RPMI8226 (cell line): ENCODE measurements at regions not wholly inside any gene's neighbourhood (a gene's known extent, or its start where the extent isn't known, plus 50 kb on each side); places are given as distances from the start of the nearest gene placed in this dataset.

Experiments
- DNase-seq: peaks from one replicate; pipeline ENCODE4 v3.0.0-alpha.2; 2015

DNA sequence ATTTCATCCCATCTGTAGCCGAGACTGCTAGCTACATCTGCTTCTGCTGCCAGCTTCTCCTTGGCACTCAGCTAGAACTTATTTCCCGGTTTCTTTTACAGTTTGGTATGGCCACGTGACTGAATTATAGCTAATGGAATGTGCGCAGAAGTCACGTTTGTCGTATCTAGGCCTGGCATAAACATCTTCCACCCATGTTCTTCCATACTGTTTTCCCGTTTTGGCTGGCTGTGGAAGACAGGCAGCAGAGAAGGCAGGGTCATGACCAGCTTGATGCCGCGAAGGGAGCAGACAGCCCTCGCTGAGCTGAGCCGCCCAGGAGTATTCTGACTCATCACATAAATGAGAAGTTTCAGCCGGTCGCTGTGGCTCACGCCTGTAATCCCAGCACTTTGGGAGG is 186.7 kb downstream of the RFC3 start:
- no peak for DNase-seq

- no peak for DNase-seq
Observed at GRCh38 chr13:34006011-34006410, 188.1 kb downstream of the RFC3 start.

- no peak for DNase-seq
Observed at GRCh38 chr13:34011552-34012085, 193.7 kb downstream of the RFC3 start.

GRCh38 chr13:34012382-34012781 is 194.4 kb downstream of the RFC3 start:
- DNase-seq = no peak

GRCh38 chr13:34013061-34013460 is 195.1 kb downstream of the RFC3 start:
- no peak for DNase-seq

- DNase-seq = no peak
Observed at GRCh38 chr13:34017231-34017630, 199.3 kb downstream of the RFC3 start.

DNA sequence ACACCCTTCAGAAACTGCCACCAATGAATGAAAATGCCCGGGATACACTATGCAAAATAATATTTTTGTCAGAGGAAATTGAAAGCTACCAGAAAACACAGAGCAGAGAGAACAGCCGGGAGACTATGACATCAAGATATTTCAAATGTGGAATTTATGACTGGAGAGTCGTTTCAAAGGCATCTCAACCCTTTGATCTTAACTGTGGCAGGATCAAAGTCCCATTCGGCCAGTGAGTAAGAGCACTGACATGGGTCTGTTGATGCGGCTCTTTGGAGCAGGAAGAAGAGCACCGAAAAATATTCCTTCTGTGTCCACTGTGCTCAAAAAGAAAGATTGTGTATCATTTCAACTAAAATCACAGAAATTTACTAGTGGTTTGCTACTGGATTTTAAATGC is 201.9 kb downstream of the RFC3 start:
- no peak for DNase-seq

GRCh38 chr13:34020388-34020787 is 202.4 kb downstream of the RFC3 start:
- DNase-seq = no peak

DNA sequence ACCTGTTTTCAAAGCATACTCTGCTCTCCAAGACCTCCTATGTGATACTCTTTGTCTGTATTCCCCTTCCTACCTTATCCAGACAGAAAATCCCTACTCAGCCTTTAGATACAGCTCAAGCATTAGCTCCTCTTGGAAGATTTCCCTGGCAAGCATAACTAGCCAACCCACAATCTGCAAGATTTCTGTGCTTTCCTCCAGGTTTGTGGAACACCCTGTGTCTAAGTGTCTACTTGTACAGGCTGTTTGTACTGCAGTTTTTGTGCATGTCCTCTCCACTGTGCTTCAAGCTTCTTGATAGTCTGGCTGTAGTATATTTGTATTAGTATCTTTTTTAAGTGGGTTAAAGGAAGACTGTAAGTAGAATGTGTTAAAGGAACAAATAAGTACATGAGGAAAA is 203.7 kb downstream of the RFC3 start:
- DNase-seq = no peak

DNA sequence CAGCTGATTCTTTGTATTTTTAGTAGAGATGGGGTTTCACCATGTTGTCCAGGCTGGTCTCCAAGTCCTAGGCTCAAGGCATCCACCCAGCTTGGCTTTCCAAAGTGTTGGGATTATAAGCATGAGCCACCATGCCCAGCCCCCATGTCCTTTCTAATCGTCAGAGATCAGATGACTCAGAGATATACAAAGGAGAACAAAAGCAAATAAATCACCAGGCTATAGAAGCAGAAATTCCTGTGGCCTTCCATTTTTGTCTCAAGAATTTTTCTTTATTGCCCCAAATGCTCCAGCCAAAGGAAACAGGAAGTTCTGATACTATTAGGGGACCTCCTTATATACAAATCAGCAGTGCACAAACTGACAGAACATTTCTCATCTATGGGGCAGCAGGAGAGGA is 207.8 kb downstream of the RFC3 start:
- DNase-seq = no peak

DNA sequence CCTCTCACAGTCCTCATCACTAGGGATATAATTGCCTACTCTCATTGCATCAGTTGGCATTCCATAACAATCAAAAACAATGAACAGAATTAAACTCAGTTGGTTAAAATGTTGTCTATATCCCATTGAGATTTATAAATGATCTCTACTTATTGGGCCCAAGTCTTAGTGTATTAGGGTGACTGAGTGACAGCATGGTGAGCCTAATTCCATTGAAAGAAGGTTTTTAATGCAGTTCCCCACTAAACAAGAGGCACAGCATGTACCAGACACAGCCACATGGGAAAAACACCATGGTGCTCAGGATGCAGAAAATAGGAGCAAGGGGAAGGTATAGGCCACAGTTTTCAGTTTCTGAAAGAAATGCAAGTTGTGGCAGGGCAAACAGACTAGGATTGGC is 208.4 kb downstream of the RFC3 start:
- no peak for DNase-seq

GRCh38 chr13:34028496-34029442 is 210.8 kb downstream of the RFC3 start:
- no peak for DNase-seq

DNA sequence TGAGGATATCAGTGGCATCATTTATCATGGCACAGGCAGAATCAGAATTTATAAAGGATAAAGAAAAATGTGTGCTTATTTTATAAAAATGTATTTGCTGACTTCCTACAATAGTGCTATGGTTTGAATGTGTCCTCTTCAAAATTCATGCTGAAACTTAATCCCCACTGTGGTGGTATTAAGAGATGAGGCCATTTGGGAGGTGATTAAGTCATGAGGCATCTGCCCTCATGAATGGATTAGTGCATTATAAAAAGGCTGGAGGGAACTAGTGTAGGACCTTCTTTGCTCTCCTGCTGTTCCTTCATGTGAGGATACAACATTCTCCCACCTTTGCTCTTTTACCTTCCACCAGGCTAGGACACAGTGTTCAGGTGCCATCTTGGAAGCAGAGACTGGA is 212.8 kb downstream of the RFC3 start:
- DNase-seq = no peak

GRCh38 chr13:34031610-34032009 is 213.7 kb downstream of the RFC3 start:
- DNase-seq = no peak

DNA sequence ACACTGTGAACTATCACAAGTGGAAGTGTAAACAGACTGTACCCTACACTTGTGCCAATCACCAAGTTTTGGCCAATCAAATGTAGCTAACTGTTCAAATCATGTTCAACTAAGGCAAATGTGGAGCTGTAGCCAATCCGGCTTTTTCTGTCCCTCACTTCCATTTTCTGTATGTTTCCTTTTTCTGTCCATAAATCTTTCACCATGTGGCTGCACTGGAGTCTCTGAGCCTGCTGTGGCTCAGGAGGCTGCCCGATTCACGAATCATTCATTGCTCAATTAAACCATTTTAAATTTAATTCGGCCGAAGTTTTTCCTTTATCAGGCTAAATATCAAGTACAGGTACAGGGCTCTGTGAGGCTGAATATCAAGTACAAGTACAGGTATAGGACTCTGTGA is 216.5 kb downstream of the RFC3 start:
- DNase-seq = no peak

DNA sequence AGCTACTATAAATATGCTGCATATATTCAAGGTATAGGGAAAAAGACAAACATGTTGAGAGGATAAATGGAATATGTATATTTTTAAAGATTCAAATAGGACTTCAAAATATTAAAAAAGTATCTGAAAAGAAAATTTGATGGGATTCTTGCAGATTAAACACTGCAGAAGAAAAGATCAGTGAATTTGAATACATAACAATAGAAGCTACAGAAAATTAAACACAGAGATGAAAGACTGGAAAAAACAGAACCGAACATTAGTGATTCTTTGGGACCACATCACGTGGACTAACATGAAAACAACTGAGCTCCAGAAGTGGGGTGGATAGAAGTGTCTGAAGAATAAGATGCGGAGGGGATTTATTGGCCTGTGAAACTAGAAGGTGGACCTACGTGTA is 217.2 kb downstream of the RFC3 start:
- DNase-seq = no peak

DNA sequence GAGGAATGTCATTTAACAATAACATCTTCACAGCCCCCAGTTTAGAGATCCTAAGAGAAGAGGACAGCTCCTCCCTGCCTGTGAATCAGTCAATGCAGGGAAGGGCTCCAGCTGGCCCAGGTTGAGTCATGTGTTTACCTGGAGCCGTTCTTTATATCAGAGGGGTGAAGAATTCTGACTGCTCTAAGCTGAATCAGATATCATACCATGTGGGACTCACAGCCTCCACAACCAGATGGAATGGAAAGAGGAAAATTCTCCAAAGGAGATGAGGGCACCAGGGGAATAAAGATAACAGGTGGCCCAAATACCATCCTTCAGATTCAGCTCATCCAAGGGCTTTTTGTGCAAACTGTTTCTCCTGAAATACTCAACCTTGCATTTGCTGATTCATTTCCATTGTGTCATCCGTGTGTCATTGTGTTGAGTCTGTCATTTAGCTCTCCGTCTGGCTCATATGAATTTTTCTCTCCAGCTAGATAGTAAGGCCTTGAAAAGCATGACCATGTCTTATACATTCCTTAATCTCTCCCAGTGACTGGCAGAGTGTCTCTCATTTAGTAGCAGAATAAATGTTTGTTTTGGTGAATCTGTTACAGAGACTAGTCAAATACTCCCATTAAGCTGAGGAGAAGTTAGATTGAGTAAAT is 217.9 kb downstream of the RFC3 start:
- no peak for DNase-seq

- DNase-seq = no peak
Observed at GRCh38 chr13:34037636-34038540, 219.9 kb downstream of the RFC3 start.

DNA sequence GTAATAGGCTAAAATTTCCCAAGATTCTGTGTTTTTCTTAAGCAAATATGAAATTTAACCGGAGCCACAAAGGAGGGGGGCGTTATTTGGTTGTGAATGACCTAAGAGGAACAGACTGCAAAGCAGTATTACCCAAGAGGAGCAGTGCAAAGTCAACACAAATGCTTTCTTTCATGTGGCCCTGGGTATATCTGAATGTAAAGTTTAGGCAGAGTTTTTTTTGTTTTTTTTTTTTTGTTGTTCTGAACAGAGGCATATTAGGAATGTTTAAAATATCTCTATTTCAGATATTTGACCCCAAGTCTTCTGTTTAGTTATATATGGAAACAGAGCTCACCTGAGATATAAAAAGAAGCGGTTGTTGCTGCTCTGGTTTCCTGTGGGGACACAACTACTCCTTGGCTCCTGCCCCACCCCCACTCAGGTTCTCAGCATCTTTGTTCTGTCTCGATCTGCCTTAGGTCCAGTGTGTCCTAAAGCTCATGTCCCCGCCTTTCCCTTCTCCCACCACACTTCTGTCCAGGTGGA is 220.7 kb downstream of the RFC3 start:
- DNase-seq = no peak

DNA sequence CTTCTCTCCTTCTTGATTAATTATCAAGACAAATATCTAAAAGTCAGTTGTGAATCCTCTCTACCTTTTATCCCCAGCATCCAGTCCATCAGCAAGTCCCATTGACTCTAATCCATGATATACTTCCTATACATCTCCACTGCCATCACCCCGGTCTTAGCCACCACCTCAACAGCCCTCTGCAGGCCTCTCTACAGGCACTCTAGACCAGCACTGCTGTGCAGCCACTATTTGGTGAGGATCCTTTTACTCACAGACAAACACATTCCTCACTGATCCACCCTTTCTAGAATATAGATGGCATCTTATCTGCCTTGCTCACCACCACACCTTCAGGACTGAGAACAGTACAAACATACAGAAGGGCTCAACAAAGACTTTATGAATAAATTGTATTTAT is 221.7 kb downstream of the RFC3 start:
- DNase-seq = no peak

- DNase-seq = no peak
Observed at GRCh38 chr13:34040863-34041262, 222.9 kb downstream of the RFC3 start.

GRCh38 chr13:34044041-34044440 is 226.1 kb downstream of the RFC3 start:
- DNase-seq = no peak

GRCh38 chr13:34044660-34045080 is 226.7 kb downstream of the RFC3 start:
- no peak for DNase-seq
